K562 (cell line): ENCODE measurements at regions not wholly inside any gene's neighbourhood (a gene's known extent, or its start where the extent isn't known, plus 50 kb on each side); places are given as distances from the start of the nearest gene placed in this dataset.

Source experiments
- ATF6 ChIP-seq: sonication (generic); formaldehyde crosslinking; IDR thresholded peaks from 2 replicates; pipeline ENCODE4 v1.4.0; 2020; ENCODE audit warnings: mild to moderate bottlenecking, missing genetic modification reagents
- CBFA2T2 ChIP-seq: fragments of 450-650 bp; conservative IDR thresholded peaks from 2 replicates; pipeline ENCODE4 v1.6.1; 2017; ENCODE audit warnings: mild to moderate bottlenecking
- CTCF ChIP-seq, 3 experiments: IDR thresholded peaks in 2 of 3; conservative IDR thresholded peaks in 1 of 3; 2 replicates each; pipeline ENCODE4 v1.5.1; 2011 to 2012; ENCODE audit warnings: low read length in 3 of 3, mild to moderate bottlenecking in 3 of 3, control low read depth in 2 of 3, improper control_type of control experiment in 1 of 3, inconsistent platforms in 1 of 3, low read depth in 1 of 3, mixed read lengths in 1 of 3, moderate library complexity in 1 of 3; ENCODE audit not compliant: insufficient read depth in 2 of 3
- HIVEP1 ChIP-seq: fragments of 250-450 bp; sonication (Bioruptor Pico); IDR thresholded peaks from 2 replicates; pipeline ENCODE4 v1.4.0; 2020; ENCODE audit warnings: mild to moderate bottlenecking
- HMGN3 ChIP-seq: IDR thresholded peaks from 2 replicates; pipeline ENCODE4 v1.6.1; 2011; ENCODE audit warnings: borderline replicate concordance, low read depth, mild to moderate bottlenecking, mixed read lengths, low read length; ENCODE audit not compliant: insufficient read length; ENCODE audit errors: extremely low read depth
- SP1 ChIP-seq: sonication (generic); formaldehyde crosslinking; IDR thresholded peaks from 2 replicates; pipeline ENCODE4 v1.8.1; 2022; ENCODE audit warnings: mild to moderate bottlenecking, missing genetic modification reagents
- ZNF217 ChIP-seq: sonication (generic); formaldehyde crosslinking; IDR thresholded peaks from 2 replicates; pipeline ENCODE4 v1.8.0; 2022; ENCODE audit warnings: mild to moderate bottlenecking, missing genetic modification reagents

GRCh38 chr7:132709971-132710567, 133.8 kb upstream of the PLXNA4 start:
- TF ChIP-seq SP1 (CRISPR knock-in tag) (no peak), CTCF (IDR thresholded peaks at IDR 0.05 in 2 of 3, conservative IDR thresholded peaks at IDR 0.05 in 1 of 3; ENCODE audit: insufficient read depth in 2 of 3, low read depth in 1 of 3, low read length in 3 of 3) (peak; percentile 59 to 70 (median 67); a peak in 5 of 6 replicates), HMGN3 (no peak), ATF6 (CRISPR knock-in tag) (no peak), CBFA2T2 (no peak), HIVEP1 (CRISPR knock-in tag) (no peak), ZNF217 (CRISPR knock-in tag) (no peak)
